GM12891 (cell line): ENCODE measurements at regions not wholly inside any gene's neighbourhood (a gene's known extent, or its start where the extent isn't known, plus 50 kb on each side); places are given as distances from the start of the nearest gene placed in this dataset.
"Not testable (repeated sequence)": the region's sequence is repeated elsewhere in the genome, so short reads cannot be mapped to it uniquely, and the experiment has no call there.

Experiments used
- DNase-seq: peaks from one replicate; pipeline ENCODE4 v3.0.0; 2011; ENCODE audit warnings: low spot score; ENCODE audit not compliant: insufficient read length
- FAIRE-seq: peaks from 2 replicates; lab custom pipeline; 2011; peaks lifted over from hg19 to GRCh38; lab: Jason Lieb, UNC
- PAX5 ChIP-seq: IDR thresholded peaks from 2 replicates; pipeline ENCODE4 v1.6.1; 2011; ENCODE audit warnings: low read length, moderate library complexity, mild to moderate bottlenecking; ENCODE audit not compliant: insufficient read depth, severe bottlenecking
- POLR2A ChIP-seq: IDR thresholded peaks from 2 replicates; pipeline ENCODE4 v1.6.1; 2011; ENCODE audit warnings: low read depth, low read length, control low read depth
- POLR2AphosphoS5 ChIP-seq: IDR thresholded peaks from 2 replicates; pipeline ENCODE4 v1.6.1; 2011; ENCODE audit warnings: low read depth, low read length, control low read depth
- POU2F2 ChIP-seq: IDR thresholded peaks from 2 replicates; pipeline ENCODE4 v1.6.1; 2011; ENCODE audit warnings: low read depth, mild to moderate bottlenecking, control low read depth, low read length, moderate library complexity
- SPI1 ChIP-seq: IDR thresholded peaks from 2 replicates; pipeline ENCODE4 v1.6.1; 2011; ENCODE audit warnings: low read depth, low read length, control low read depth
- TAF1 ChIP-seq: IDR thresholded peaks from 2 replicates; pipeline ENCODE4 v1.6.1; 2011; ENCODE audit warnings: low read depth, low read length, control low read depth

DNA sequence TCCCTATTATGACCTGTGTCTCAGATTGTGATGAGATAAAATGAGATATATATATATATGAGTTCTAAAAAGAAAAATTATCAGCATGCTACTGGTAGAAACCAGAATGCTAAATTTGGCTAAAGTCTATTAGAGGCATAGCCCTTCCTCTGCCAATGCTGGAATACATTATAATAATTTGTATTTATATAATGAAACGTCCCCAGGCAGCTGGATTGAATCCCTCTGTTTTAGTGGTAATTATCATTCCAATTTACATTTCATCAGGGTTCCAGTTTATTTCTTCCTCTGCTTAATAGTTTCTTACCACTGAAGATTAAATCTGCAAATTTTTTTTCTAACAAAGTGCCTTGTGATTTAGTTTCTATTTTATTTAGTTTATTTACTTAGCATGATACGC lies 71.8 kb upstream of the ABI1 start:
- no peak for DNase-seq
- no peak for TF ChIP-seq SPI1
- no peak for TF ChIP-seq POU2F2
- TF ChIP-seq POLR2A: no peak
- no peak for TF ChIP-seq PAX5
- TF ChIP-seq TAF1: no peak
- no peak for TF ChIP-seq POLR2AphosphoS5
- no peak for FAIRE-seq

DNA sequence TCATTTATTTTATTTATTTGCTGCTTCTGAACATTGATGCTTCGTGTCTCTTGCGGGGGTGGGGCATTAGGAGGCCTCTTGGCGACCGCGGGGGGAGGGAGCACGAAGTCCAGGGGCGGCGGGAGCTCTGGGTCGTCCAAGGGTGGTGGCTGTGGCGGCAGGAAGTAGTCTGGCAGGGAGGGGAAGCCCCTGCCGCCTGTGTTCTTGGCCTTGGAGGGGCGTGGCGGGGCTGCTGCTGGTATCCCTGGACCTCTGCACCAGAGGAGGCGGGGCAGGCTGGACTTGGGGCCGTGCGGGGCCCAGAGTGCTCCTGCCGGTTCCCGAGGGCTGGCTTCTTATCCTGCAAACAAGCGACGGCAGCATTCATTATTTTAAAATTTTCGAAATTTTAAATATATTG lies 70.5 kb upstream of the ABI1 start:
- TF ChIP-seq POLR2AphosphoS5: no peak
- no peak for TF ChIP-seq TAF1
- no peak for TF ChIP-seq POLR2A
- TF ChIP-seq SPI1: no peak
- TF ChIP-seq PAX5: no peak
- no peak for TF ChIP-seq POU2F2
- peak; percentile 16 for FAIRE-seq
- peak; percentile 47 for DNase-seq

DNA sequence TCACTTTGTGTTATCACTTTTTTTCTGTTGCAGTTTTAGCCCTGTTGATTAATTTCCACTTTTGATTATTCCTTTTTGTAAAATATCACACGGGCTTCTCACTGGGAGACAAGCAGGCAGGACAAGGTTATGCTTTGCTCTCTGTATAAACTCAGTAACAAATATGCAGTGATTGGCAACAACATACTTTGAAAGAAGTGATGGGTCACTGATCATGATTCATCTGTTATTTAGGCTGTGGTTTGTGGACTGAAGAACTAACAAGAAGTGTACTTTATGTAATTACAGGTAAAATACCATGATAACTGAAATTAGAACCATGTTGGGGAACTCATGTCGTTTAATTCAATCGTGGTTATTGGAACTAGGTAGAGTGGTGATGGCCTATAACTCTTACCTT lies 62.1 kb upstream of the ABI1 start:
- not testable (repeated sequence) for DNase-seq, FAIRE-seq

DNA sequence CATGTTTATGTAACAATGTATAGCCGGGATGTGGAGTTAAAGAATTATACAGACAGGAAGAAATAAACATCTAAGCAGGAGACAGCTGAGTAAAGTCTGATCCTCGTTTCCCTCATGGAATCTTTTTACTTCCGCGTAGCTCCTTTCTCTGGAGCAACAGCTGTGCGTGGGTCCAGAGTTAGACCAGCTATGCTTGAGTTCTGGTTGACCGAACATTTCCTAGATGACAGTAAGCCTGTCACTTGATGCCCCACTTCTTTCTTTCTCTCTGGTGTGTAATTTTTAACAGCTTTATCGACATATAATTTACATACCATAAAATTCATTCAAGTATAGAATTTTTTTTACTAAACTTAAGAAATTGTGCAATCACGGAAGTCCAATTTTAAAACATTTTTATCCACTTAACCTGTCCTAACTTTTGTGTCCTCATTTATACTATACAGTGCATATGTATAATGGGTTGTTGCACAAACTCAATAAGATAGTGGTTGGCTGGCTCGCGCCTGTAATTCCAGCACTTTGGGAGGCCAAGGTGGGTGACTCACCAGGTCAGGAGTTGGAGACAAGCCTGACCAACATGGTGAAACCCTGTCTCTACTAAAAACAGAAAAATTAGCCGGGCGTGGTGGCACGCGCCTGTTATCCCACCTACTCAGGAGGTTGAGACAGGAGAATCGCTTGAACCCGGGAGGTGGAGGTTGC lies 58.5 kb upstream of the ABI1 start:
- FAIRE-seq, DNase-seq: not testable (repeated sequence)

DNA sequence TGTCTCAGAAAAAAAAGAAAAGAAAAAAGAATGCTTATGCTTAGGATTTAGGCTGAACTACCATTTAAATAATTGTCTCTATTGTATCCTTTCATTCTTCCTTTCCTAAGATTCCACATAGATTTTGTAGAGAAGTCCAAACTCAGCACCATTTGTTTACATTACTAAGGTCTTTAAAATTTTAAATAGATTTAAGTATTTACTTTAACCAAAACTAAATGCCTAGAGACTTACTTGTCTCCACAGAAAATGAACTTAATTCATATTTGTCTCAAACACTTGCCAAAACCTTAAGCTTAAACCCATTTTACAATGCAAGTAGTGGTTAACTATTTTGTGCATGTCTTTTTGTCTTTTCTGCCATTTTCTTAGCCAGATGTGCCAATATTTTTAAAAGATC lies 54.1 kb upstream of the ABI1 start:
- FAIRE-seq (no peak), DNase-seq (no peak)
- TF ChIP-seq TAF1: no peak
- TF ChIP-seq SPI1: no peak

DNA sequence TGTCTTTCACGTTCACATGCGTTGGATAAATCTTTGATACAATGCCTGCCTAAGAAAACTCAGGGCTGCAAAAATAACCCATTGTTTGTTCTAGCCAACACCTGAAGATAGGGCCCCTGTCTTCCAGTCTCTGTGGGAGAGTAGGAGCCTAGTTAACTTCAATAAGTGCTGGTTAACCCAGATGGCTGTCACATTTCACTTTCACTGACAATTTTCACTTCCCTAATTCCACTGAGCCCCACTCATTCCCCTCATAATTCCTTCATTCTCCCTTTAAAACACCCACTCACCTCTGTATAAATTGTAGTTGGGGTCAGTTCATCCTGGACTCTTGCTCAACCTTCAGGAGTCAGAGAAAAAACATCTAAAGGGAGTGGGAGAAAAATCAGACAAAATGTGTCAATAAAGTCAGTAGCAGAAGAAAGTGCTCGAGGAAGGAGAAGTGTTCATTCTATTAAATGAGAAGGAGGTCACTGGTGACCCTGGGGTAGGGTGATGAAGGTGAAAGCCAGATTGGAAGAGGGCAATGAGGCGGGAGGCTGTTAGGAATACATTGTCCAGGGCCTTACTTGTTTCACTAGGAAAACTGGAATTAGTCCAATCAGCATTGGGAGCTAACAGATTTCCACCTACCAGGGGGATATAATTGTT lies 51.2 kb upstream of the ABI1 start:
- DNase-seq: no peak
- TF ChIP-seq TAF1 (no peak), SPI1 (peak; percentile 98)
- peak; percentile 87 for FAIRE-seq
